Thyroid gland (tissue), 4 donors: ENCODE measurements at regions not wholly inside any gene's neighbourhood (a gene's known extent, or its start where the extent isn't known, plus 50 kb on each side); places are given as distances from the start of the nearest gene placed in this dataset.

ENCODE experiments used
- DNase-seq, 2 donors: peaks; one replicate each; pipeline ENCODE4 v3.0.0-alpha.2; 2019
- H3K27ac ChIP-seq, 3 donors: fragments of 200-600 bp; sonication (generic); 1 replicate in 2 of 3; 2 replicates in 1 of 3; pipeline ENCODE4 v1.5.1; 2016 to 2019; ENCODE audit warnings: mild to moderate bottlenecking in 1 of 3, moderate library complexity in 1 of 3
- H3K27me3 ChIP-seq: fragments of 200-600 bp; sonication (generic); one replicate; pipeline ENCODE4 v1.5.1; 2019
- H3K36me3 ChIP-seq, 2 donors: fragments of 200-600 bp; sonication (generic); one replicate each; pipeline ENCODE4 v1.5.1; 2016 to 2019
- H3K4me1 ChIP-seq, 2 donors: fragments of 200-600 bp; sonication (generic); one replicate each; pipeline ENCODE4 v1.5.1; 2017 to 2019
- H3K4me3 ChIP-seq, 3 donors: fragments of 200-600 bp; sonication (generic); replicated peaks in 1 of 3; 1 replicate in 2 of 3; 2 replicates in 1 of 3; pipeline ENCODE4 v1.5.1; 2016; ENCODE audit warnings: mild to moderate bottlenecking in 1 of 3
- H3K9me3 ChIP-seq: fragments of 200-600 bp; sonication (generic); one replicate; pipeline ENCODE4 v1.5.1; 2017
- CTCF ChIP-seq, 6 experiments: fragments of 200-600 bp in 3 of 6; fragments of 450-650 bp in 3 of 6; sonication (generic) in 3 of 6; IDR thresholded peaks; one replicate each; pipeline ENCODE4 v1.5.1; 2016 to 2019; ENCODE audit warnings: antibody characterized with exemption in 6 of 6, mild to moderate bottlenecking in 2 of 6, inconsistent platforms in 1 of 6, moderate library complexity in 1 of 6
- POLR2A ChIP-seq, 2 donors: fragments of 450-650 bp; IDR thresholded peaks; one replicate each; pipeline ENCODE4 v1.6.1; 2017; ENCODE audit warnings: antibody characterized with exemption in 2 of 2, mild to moderate bottlenecking in 2 of 2, moderate library complexity in 1 of 2
- WGBS, 2 donors: methylation state at CpG; one replicate each; pipeline ENCODE4 v1.1.5; 2017; 5-methylcytosine and 5-hydroxymethylcytosine counted together
- intact Hi-C: fragments of 100-400 bp; cut with DNase I; formaldehyde crosslinking; loops from one replicate; pipeline ENCODE4 v1.15.1; 2023

GRCh38 chr4:22072726-22073125 lies 124.2 kb upstream of the KCNIP4 start:
- intact Hi-C loops = no loop called here
- Histone ChIP-seq H3K27me3 (no peaks in the 10 kb centered on the region), H3K27ac (no peak overlapping the region), H3K9me3 (no peaks in the 10 kb centered on the region), H3K36me3 (no peaks in the 10 kb centered on the region), H3K4me3 (no peak overlapping the region), H3K4me1 (no peaks in the 10 kb centered on the region)
- WGBS, 2 donors = 86 to 88% methylated on average over 3 of the region's 3 CpGs
- no peak for DNase-seq
- no peak for TF ChIP-seq POLR2A (IDR thresholded peaks at IDR 0.05)
- no peak for TF ChIP-seq CTCF (IDR thresholded peaks at IDR 0.05)

GRCh38 chr4:22072240-22072639 lies 123.7 kb upstream of the KCNIP4 start:
- Histone ChIP-seq H3K27me3 (no peaks in the 10 kb centered on the region), H3K36me3 (no peaks in the 10 kb centered on the region), H3K4me3 (no peak overlapping the region), H3K27ac (no peak overlapping the region), H3K4me1 (no peaks in the 10 kb centered on the region), H3K9me3 (no peaks in the 10 kb centered on the region)
- WGBS, 2 donors = 65 to 70% methylated on average over 1 of the region's 1 CpG
- TF ChIP-seq POLR2A (IDR thresholded peaks at IDR 0.05) (no peak), CTCF (IDR thresholded peaks at IDR 0.05) (no peak)
- intact Hi-C loops = no loop called here
- no peak for DNase-seq

- Histone ChIP-seq H3K4me3 (no peak overlapping the region), H3K27me3 (no peaks in the 10 kb centered on the region), H3K9me3 (no peaks in the 10 kb centered on the region), H3K27ac (no peak overlapping the region), H3K36me3 (no peaks in the 10 kb centered on the region), H3K4me1 (no peaks in the 10 kb centered on the region)
- intact Hi-C loops = no loop called here
- no peak for DNase-seq
- TF ChIP-seq CTCF (IDR thresholded peaks at IDR 0.05) = no peak
- TF ChIP-seq POLR2A (IDR thresholded peaks at IDR 0.05) = no peak
- WGBS, 2 donors = 88 to 90% methylated on average over 1 of the region's 1 CpG
These were observed 123.2 kb upstream of the KCNIP4 start for GRCh38 chr4:22071749-22072148.

GRCh38 chr4:22070256-22070655 lies 121.7 kb upstream of the KCNIP4 start:
- WGBS, 2 donors = 60 to 71% methylated on average over 2 of the region's 2 CpGs
- no peak for DNase-seq

GRCh38 chr4:22063613-22064012 lies 115.0 kb upstream of the KCNIP4 start:
- Histone ChIP-seq H3K27me3 (no peaks in the 10 kb centered on the region), H3K4me1 (no peaks in the 10 kb centered on the region), H3K36me3 (no peaks in the 10 kb centered on the region), H3K9me3 (no peaks in the 10 kb centered on the region), H3K4me3 (no peak overlapping the region), H3K27ac (no peak overlapping the region)
- no peak for DNase-seq
- 86 to 97% methylated on average over 1 of the region's 1 CpG for WGBS, 2 donors
- intact Hi-C loops = no loop called here
- TF ChIP-seq CTCF (IDR thresholded peaks at IDR 0.05) = no peak
- no peak for TF ChIP-seq POLR2A (IDR thresholded peaks at IDR 0.05)

More at GRCh38 chr4:22070256-22070655, 121.7 kb upstream of the KCNIP4 start:
- intact Hi-C loops = no loop called here
- no peaks in the 10 kb centered on the region for H3K4me1 ChIP-seq
- H3K4me3 ChIP-seq = no peak overlapping the region
- no peaks in the 10 kb centered on the region for H3K9me3 ChIP-seq
- H3K27ac ChIP-seq = no peak overlapping the region
- H3K27me3 ChIP-seq = no peaks in the 10 kb centered on the region
- TF ChIP-seq CTCF (IDR thresholded peaks at IDR 0.05) = no peak
- TF ChIP-seq POLR2A (IDR thresholded peaks at IDR 0.05) = no peak
- no peaks in the 10 kb centered on the region for H3K36me3 ChIP-seq
